ENCODE measurements at regions not wholly inside any gene's neighbourhood (a gene's known extent, or its start where the extent isn't known, plus 50 kb on each side); places are given as distances from the start of the nearest gene placed in this dataset.
"Not testable (repeated sequence)": the region's sequence is repeated elsewhere in the genome, so short reads cannot be mapped to it uniquely, and the experiment has no call there.

DNA sequence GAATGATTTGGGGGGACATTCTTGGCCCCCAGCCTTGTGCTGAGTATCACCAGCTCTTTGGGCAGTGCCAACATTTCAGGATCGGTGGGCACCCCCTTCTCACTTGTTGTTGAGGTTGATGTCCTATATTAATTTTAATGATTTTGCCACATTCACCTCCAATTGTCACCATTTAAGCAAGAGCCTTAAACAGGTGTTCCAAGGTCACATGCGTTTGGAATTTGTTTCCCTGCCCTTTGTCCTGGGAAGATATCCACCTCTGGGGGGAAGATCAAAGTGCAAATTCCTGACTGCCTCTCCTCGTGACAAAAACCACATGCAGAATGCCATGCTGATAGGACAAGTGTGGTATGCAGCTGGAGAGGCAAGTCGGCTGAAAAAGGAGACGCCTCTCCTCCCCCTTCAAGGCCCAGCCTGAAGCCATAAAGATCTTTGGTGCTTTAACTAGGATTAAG is 72.5 kb upstream of the ID2 start:
- intact Hi-C loops (cut with DNase I; ENCODE audit: low total_unique reads), result no loop called here
- DNase-seq, result no peak
- in situ Hi-C loops (cut with MboI; ENCODE audit: low pct_ligation_motif_present in 1 of 4, low pct_unique_long_range_greater_than_20kb in 1 of 4, low sequenced_read_pairs in 3 of 4), result no loop called here
- no peaks in the 10 kb centered on the region for H3K27me3 ChIP-seq
- WGBS, 2 donors (ENCODE audit: low coverage in 1 of 2), result 44 to 50% methylated on average over 4 to 5 of the region's 5 CpGs
- no peak overlapping the region for H3K4me3 ChIP-seq
- H3K27ac ChIP-seq, result no peak overlapping the region
- no peaks in the 10 kb centered on the region for H3K36me3 ChIP-seq
- H3K4me1 ChIP-seq, result peaks cover 0 to 13% (median 5%) of the 10 kb centered on the region in 4 donors
- H3K9me3 ChIP-seq, result no peaks in the 10 kb centered on the region
- TF ChIP-seq, protein P1, sequence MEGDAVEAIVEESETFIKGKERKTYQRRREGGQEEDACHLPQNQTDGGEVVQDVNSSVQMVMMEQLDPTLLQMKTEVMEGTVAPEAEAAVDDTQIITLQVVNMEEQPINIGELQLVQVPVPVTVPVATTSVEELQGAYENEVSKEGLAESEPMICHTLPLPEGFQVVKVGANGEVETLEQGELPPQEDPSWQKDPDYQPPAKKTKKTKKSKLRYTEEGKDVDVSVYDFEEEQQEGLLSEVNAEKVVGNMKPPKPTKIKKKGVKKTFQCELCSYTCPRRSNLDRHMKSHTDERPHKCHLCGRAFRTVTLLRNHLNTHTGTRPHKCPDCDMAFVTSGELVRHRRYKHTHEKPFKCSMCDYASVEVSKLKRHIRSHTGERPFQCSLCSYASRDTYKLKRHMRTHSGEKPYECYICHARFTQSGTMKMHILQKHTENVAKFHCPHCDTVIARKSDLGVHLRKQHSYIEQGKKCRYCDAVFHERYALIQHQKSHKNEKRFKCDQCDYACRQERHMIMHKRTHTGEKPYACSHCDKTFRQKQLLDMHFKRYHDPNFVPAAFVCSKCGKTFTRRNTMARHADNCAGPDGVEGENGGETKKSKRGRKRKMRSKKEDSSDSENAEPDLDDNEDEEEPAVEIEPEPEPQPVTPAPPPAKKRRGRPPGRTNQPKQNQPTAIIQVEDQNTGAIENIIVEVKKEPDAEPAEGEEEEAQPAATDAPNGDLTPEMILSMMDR (IDR thresholded peaks at IDR 0.05), result no peak
- TF ChIP-seq POLR2A (IDR thresholded peaks at IDR 0.05) (no peak), EP300 (IDR thresholded peaks at IDR 0.05; ENCODE audit: low read depth) (no peak), POLR2AphosphoS5 (IDR thresholded peaks at IDR 0.05) (no peak)

DNA sequence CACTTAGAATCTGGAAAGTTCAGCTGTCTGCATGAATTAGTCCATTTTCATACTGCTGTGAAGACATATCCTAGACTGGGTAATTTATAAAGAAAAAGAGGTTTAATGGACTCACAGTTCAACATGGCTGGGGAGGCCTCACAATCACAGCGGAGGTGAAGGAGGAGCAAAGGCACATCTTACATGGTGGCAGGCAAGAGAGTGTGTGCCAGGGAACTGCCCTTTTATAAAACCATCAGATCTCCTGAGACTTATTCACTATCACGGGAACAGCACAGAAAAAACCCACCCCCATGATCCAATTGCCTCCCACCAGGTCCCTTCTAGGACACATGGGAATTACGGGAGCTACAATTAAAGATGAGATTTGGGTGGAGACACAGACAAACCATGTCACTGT is 71.1 kb upstream of the ID2 start:
- H3K36me3 ChIP-seq; H3K9me3 ChIP-seq; H3K27me3 ChIP-seq; intact Hi-C loops (cut with DNase I; ENCODE audit: low total_unique reads); H3K27ac ChIP-seq; DNase-seq; in situ Hi-C loops (cut with MboI; ENCODE audit: low pct_ligation_motif_present in 1 of 4, low pct_unique_long_range_greater_than_20kb in 1 of 4, low sequenced_read_pairs in 3 of 4); H3K4me3 ChIP-seq: not testable (repeated sequence)
- H3K4me1 ChIP-seq, result peaks cover 0 to 13% (median 5%) of the 10 kb centered on the region in 4 donors
- 73% methylated on average over 3 of the region's 3 CpGs; no CpG with 5 or more reads in 1 of the 2 donors for WGBS, 2 donors (ENCODE audit: low coverage in 1 of 2)

DNA sequence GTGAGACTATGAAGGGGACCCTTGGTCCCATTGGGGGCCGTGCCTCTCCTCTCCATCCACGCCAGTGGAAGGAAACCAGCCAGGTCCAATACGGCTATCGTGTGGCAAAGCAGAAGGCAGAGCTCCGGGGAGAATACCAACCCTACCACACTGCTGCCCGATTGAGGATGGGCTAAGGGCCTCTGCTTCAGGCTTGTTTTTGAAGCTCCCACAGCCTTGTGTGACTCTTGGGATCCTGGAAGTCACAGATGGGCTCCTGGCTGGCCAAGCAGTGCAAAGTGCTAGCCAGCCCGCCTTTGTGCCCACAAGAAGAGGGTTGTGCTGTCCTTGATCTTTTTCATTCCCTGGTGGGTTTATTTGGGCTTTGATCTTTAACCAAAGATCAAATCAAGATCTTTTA is 70.6 kb upstream of the ID2 start:
- H3K36me3 ChIP-seq, result no peaks in the 10 kb centered on the region
- H3K4me3 ChIP-seq, result no peak overlapping the region
- intact Hi-C loops (cut with DNase I; ENCODE audit: low total_unique reads), result no loop called here
- in situ Hi-C loops (cut with MboI; ENCODE audit: low pct_ligation_motif_present in 1 of 4, low pct_unique_long_range_greater_than_20kb in 1 of 4, low sequenced_read_pairs in 3 of 4), result no loop called here
- H3K27ac ChIP-seq, result no peak overlapping the region
- DNase-seq, result no peak
- no peaks in the 10 kb centered on the region for H3K9me3 ChIP-seq
- H3K27me3 ChIP-seq, result no peaks in the 10 kb centered on the region
- peaks cover 0 to 13% (median 5%) of the 10 kb centered on the region in 4 donors for H3K4me1 ChIP-seq
- TF ChIP-seq POLR2A (IDR thresholded peaks at IDR 0.05), result no peak
- no peak for TF ChIP-seq POLR2AphosphoS5 (IDR thresholded peaks at IDR 0.05)
- TF ChIP-seq, protein P1 (IDR thresholded peaks at IDR 0.05), result no peak
- TF ChIP-seq EP300 (IDR thresholded peaks at IDR 0.05; ENCODE audit: low read depth), result no peak
- WGBS, 2 donors (ENCODE audit: low coverage in 1 of 2), result 89% methylated on average over 7 of the region's 7 CpGs; no CpG with 5 or more reads in 1 of the 2 donors

DNA sequence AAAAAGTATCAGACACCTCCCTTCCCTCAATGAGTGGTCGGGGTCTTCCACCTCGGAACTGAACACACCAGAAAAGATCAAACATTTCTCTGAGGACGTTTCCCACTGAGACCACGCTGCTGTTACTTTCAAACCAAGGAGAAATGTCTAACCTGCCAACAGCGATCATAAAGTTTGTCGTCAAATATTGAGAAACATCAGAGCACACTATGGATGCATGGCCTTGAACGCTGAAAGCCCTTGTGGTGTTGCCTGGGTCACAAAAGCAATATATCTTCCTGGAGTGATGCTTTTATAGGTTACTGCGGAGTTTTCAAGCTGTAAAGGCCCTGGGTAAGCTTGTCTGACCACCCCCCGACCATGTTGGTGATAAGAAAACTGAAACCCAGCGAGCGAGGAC is 70.2 kb upstream of the ID2 start:
- H3K9me3 ChIP-seq, result no peaks in the 10 kb centered on the region
- H3K27ac ChIP-seq, result no peak overlapping the region
- DNase-seq, result no peak
- intact Hi-C loops (cut with DNase I; ENCODE audit: low total_unique reads) (no loop called here), in situ Hi-C loops (cut with MboI; ENCODE audit: low pct_ligation_motif_present in 1 of 4, low pct_unique_long_range_greater_than_20kb in 1 of 4, low sequenced_read_pairs in 3 of 4) (no loop called here)
- H3K36me3 ChIP-seq, result no peaks in the 10 kb centered on the region
- H3K4me3 ChIP-seq, result no peak overlapping the region
- H3K4me1 ChIP-seq, result peaks cover 0 to 13% (median 5%) of the 10 kb centered on the region in 4 donors
- WGBS, 2 donors (ENCODE audit: low coverage in 1 of 2), result 88 to 100% methylated on average over 2 to 11 of the region's 11 CpGs
- no peak for TF ChIP-seq EP300 (IDR thresholded peaks at IDR 0.05; ENCODE audit: low read depth)
- TF ChIP-seq, protein P1 (IDR thresholded peaks at IDR 0.05), result no peak
- no peak for TF ChIP-seq POLR2A (IDR thresholded peaks at IDR 0.05)
- TF ChIP-seq POLR2AphosphoS5 (IDR thresholded peaks at IDR 0.05), result no peak
- H3K27me3 ChIP-seq, result no peaks in the 10 kb centered on the region

DNA sequence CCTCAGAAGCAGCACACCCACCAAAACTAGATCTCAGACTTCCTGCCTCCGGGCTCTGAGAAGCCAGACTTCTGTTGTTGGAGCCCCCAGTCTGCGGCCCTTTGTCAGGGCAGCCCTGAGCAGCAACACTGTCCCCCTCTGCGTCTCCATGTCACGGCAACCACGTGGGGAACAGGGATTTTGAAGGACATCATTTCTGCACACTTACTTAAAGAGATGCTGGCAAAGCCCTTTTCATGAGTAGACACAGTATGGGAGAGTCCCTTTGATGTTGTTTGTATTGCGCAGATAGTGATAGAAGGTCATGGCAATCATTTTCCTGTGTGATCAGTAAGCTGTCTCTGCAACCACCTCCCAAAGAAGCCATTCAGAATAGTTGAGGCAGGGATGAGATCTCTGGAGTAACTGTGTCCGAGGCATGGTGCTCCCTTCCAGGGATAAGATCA is 69.1 kb upstream of the ID2 start:
- H3K4me1 ChIP-seq, result peaks cover 0 to 4% (median 1%) of the 10 kb centered on the region in 4 donors
- H3K4me3 ChIP-seq, result no peak overlapping the region
- in situ Hi-C loops (cut with MboI; ENCODE audit: low pct_ligation_motif_present in 1 of 4, low pct_unique_long_range_greater_than_20kb in 1 of 4, low sequenced_read_pairs in 3 of 4), result no loop called here
- no peaks in the 10 kb centered on the region for H3K27me3 ChIP-seq
- H3K27ac ChIP-seq, result no peak overlapping the region
- WGBS, 2 donors (ENCODE audit: low coverage in 1 of 2), result 86 to 89% methylated on average over 1 to 7 of the region's 7 CpGs
- no peak for DNase-seq
- no peak for TF ChIP-seq POLR2A (IDR thresholded peaks at IDR 0.05)
- TF ChIP-seq EP300 (IDR thresholded peaks at IDR 0.05; ENCODE audit: low read depth), result no peak
- TF ChIP-seq POLR2AphosphoS5 (IDR thresholded peaks at IDR 0.05), result no peak
- TF ChIP-seq, protein P1 (IDR thresholded peaks at IDR 0.05), result no peak
- no peaks in the 10 kb centered on the region for H3K36me3 ChIP-seq
- no peaks in the 10 kb centered on the region for H3K9me3 ChIP-seq
- intact Hi-C loops (cut with DNase I; ENCODE audit: low total_unique reads), result no loop called here

DNA sequence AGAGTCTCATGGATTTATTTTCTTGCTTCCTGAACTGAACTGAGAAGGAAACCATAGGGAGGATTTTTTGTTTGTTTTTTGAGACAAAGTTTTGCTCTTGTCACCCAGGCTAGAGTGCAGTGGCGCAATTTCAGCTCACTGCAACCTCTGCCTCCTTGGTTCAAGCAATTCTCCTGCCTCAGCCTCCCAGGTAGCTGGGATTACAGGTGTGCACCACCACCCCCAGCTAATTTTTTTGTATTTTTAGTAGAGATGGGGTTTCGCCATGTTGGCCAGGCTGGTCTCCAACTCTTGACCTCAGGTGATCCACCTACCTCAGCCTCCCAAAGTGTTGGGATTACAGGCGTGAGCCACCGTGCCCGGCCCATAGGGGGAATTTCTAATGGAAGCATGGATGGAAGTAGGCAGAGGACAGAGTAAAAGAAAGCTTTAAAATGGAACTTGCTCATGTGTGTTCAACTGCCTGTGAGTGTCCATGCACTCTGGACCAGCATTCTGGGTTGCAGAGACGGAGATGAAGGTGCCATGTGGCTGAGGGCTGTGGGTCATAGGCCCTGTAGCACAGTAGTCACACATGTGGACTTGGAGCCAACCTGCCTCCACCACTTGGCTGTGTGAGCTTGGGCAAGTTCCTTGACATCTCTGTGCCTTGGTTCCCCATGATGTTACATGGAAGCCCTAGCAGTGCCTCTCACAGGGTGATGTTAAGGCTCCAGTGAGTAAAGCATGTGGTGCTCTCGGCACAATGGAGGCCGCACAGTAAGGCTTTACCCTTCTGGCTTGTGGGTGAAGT is 68.5 kb upstream of the ID2 start:
- 94% methylated on average over 5 to 8 of the region's 8 CpGs for WGBS, 2 donors (ENCODE audit: low coverage in 1 of 2)
- H3K4me1 ChIP-seq; in situ Hi-C loops (cut with MboI; ENCODE audit: low pct_ligation_motif_present in 1 of 4, low pct_unique_long_range_greater_than_20kb in 1 of 4, low sequenced_read_pairs in 3 of 4); H3K27me3 ChIP-seq; DNase-seq; H3K27ac ChIP-seq; H3K9me3 ChIP-seq; H3K4me3 ChIP-seq; intact Hi-C loops (cut with DNase I; ENCODE audit: low total_unique reads); H3K36me3 ChIP-seq: not testable (repeated sequence)
